Stimulated activated CD8-positive, alpha-beta memory T cell treated with anti-CD3 and anti-CD28 coated beads, Interleukin-12 subunit alpha, Interleukin-12 subunit beta, amount 100 ng/mL, for 4 hours (primary cell): ENCODE measurements at regions not wholly inside any gene's neighbourhood (a gene's known extent, or its start where the extent isn't known, plus 50 kb on each side); places are given as distances from the start of the nearest gene placed in this dataset.

ENCODE experiments used
- DNase-seq: peaks from one replicate; pipeline ENCODE4 v3.0.0-alpha.2; 2020; ENCODE audit warnings: low read depth

DNA sequence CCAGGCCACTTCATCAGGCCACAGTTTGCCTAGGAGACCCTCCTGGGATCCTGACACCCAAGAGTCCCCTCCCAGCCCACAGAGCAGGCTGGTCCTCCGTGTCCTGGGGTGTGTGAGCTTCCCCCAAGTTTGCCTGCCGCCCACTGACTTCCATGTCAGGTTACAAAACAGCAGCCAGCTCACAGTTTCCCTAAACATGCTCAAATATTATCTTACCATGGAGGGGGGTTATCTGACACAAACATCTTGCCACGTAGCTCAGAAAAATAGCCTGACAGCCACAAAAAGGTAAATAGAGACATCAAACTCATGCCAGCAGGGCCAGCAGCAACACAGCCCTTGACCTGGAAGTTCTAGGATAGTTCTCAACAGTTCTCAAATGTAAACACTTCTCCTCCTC, 346.5 kb downstream of the TNS1 start:
- DNase-seq, result no peak

DNA sequence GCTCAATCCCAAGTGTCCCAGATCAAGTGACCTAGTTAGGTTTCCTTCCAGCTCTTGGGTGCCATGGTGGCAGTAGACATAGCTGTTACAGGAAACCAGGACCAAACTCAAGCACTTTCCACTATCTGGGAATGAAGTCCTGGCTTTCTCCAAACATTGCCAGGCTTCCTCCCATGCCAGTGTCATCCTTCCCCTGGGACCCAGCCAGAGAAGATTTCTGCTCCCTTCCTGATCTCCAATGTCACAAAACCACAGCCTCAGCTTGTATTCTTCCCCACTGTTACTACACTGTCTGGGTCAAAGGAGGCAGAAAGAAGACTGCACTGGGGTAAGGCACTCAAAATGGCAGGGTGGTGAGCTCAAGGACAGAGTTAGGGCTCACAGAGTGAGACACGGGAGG, 347.1 kb downstream of the TNS1 start:
- no peak for DNase-seq

DNA sequence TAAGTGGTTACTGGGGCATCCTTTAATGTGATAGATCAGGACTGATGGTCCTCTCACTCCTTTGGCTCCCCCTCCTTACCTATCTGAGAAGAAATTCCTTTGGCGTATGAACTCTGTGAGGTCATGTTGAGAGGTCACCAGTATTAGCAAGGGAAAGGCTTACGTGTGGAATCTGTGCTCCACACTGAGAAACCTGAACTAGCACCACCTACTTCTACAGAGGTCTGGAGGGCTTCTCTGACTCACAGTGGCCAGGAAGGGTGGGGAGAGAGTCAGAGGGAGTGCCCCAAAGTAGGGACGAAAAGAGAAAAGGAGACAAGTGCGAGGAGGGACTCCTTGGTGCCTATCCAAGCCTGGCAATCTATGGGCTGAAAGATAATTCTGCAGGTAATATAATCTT, 348.6 kb downstream of the TNS1 start:
- no peak for DNase-seq

DNA sequence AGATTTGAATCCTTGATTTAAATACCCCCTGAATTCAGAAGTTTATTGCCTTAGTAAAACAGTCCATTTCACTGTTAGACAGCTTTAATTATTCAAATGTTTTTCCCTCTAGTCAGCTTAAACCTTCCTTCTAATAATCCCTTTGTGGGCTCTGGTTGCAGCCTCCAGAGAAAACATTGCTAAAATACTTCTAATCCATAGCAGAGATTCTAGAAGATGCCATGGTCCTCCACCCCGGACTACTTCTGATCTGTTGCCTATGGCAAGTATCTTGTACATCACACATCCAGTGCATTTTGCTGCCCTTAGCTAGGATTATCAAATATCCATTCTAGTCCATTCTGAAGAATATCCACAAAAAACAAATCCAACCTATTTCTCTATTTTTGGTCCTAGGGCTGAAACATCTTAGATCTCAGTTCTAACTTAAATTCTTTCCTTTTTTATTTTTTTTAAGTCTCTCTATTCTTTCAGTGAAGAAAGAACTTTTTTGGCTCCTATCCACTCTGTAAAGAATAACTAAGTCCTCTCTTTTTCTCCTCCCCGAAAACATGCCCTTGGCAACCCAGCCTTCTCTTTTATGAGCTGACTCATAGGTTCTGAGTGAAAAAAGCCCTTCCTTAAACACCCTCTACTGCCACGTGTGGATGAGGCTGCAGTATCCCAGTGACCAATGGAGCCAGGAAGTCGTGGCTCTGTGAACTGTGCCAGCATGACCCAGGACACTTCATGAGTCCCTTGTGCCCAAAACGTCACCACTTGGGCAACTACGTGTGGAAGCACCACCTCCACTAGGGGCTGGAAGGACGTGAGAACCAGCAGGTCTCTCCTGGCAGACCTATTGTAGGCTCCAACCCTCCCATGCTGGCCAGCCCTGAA, 349.8 kb downstream of the TNS1 start:
- no peak for DNase-seq

DNA sequence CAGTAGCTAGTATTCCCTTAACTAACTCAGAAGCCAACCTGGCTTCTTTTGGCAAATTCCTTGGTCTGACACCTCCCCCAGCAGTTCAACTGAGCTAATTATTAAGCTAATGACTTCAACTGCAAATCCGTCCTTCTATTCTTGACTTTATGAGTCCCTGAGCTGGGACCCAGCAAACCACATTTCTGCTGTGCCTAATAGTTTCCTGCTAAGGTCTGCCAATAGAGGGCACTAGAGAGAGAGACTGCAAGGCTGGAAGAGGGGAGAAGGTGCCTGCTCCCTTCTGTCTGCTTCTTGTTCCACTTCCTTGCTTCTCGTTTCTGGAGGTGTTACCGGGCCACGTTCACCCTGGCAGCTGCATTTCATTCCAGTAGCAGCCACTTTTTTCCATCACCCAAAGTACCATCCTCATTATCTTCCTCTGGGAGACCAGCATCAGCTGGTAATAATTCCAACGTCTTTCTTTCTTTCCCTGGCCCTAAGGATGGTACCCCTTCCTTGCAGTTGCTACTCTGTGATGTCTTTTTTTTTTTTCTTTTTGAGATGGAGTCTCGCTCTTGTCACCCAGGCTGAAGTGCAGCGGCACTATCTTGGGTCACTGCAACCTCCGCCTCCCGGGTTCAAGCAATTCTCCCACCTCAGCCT, 352.0 kb downstream of the TNS1 start:
- no peak for DNase-seq

DNA sequence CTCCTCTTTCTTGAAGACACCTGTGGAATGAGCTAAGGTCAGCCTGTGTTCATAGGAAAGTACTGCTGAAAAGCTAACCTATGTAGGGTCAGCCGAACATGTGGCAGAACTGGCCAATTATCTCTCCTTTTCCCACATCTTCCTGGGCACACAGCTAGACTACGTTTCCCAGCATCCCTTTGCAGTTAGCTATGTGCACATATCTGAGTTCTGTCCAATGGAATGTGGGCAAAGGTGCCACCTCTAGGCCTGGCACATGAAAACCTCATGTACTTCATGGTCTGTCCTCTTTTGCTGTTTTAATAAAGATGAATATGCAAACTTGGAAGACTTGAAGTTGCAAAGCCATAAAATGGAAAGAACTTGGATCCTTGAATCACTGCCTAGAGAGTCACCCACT, 352.6 kb downstream of the TNS1 start:
- DNase-seq, result no peak

DNA sequence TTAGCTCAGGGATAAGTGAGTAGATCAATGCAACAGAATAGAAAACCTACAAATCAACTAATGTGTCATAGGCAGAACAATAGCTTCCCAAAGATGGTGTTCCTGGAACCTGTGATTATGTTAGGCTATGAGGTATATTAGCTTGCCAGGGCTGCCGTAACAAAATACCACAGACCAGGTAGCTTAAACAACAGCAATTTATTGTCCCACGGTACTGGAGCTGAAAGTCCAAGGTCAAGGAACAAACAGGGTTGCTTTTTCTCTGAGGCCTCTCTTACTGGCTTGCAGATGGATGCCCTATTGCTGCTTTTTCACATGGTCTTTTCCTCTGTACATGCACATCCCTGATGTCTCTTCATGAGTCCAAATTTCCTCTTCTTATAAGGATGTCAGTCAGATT, 354.9 kb downstream of the TNS1 start:
- DNase-seq, result no peak

DNA sequence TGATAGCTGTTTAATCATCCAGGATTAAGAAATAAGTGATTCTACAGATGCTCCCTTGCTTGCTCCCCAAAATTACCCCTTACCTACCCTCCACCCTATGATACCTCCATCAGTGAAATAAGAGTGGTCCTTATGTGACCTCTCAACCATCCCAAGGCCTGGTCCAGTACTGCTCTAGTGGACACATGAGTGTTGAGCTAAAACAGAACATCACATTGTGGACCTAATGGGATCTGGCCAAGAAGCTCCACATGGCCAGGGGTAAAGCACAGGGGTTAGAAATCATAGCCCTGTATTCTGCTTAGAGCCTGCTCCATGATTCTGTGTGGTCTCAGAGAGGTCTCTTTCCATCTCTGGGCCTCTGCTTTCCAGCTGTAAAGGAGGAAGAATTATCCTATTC, 355.6 kb downstream of the TNS1 start:
- no peak for DNase-seq

DNA sequence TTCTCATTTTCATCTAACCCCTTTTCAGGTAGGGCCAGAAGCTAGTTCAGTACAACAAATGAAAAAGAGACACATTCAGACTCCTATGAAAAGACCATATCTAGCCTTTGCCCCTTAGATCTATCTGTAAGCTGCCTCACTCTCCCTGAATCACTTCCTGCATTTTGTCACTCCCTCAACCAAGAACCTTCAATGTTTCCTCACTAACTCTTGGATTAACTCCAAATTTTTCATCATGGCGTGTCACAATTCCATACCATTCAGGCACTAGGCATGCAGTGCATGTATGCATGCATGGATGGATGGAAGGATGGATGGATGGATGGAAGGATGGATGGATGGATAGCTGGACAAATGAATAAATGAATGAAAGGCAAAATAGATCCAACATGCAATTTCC, 356.9 kb downstream of the TNS1 start:
- DNase-seq, result no peak

DNA sequence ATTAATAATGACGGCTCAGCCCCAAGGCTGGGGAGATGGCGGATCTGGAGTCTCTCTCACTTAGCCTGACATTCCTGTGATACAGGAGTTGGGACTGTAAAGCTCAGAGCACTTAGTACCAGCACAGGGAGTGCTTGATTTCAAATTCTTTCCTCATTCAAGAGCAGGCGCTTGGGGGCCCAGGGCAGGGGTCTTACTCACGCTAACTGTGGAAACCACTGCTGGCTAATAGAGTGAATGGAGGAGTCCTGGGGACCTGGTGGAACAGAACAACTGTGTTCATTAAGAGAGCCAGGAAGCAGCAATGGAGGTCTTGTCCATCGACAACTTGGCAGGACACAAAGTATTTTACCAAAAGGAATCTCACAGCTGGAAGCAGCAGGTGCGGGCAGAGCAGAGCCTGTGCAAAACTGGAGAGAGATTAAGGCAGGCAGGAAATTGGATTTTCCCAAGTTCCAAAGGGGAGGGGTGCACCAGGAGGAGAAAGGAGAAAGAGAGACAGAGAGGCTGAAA, 358.9 kb downstream of the TNS1 start:
- no peak for DNase-seq

DNA sequence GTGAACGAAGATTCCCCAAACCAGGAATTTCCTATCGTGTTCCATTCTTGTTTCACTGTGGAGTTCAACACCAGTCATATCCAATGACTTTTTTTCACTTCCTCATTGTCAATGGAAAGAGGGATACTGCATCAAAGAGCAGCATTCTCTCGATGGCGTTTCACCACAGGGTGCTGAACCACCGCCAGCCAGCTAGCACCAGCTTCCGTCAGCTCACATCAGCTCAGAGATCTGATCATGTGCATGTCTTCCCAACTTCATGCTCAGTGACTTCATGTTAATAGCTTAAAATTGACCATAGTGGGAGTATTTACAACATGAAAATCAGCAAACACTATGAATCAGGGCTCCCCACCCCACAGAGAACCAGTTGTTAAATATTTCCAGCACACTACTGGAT, 359.9 kb downstream of the TNS1 start:
- no peak for DNase-seq

DNA sequence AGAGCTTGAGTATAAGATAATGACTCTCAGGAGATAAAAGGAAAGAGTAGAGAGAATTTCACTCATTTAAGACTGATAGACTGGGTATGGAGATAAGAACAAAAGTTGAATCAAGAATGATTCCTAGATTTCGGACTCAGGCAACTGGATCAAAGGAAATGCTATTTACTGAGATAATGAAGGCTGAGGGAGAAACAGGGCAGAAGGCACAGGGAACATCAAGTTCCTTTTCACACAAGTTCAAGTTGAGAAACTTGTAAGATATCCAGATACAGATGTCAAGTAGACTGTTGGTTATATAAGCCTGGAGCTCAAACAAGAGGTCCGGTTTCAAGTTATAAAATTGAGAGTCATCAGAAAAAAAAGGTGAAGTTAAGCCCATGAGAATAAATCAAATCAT, 360.8 kb downstream of the TNS1 start:
- no peak for DNase-seq

DNA sequence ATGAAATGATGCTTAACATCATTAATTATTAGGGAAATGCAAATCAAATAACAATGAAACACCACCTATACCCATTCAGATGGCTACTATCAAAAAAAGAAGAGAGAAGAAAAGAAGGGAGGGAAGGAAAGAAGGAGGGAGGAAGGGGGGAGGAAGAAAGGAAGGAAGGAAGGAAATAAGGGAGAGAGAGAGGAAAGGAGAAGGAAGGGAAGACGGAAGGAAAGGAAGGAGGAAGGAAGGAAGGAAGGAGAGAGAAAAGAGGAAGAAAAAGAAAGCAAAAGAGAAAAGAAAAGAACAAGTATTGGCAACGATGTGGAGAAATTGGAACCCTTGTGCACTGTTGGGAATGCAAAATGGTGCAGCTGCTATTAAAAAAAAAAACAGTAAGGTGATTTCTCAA, 363.3 kb downstream of the TNS1 start:
- no peak for DNase-seq

DNA sequence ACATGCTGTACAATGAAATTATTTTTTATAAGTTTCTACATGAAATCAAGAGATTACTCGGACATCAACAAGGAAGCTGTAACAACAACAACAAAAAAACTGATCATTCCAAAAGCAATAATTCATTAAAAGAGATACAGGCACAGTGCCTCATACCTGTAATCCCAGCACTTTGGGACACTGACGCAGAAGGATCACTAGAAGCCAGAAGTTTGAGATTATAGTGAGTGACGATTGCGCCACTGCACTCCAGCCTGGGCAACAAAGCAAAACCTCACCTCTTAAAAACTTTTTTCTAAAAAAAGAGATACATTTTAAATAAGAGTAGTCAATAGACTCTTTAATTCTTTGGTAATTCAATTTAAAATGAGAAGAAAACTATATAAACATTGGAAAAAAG, 364.3 kb downstream of the TNS1 start:
- DNase-seq, result no peak

DNA sequence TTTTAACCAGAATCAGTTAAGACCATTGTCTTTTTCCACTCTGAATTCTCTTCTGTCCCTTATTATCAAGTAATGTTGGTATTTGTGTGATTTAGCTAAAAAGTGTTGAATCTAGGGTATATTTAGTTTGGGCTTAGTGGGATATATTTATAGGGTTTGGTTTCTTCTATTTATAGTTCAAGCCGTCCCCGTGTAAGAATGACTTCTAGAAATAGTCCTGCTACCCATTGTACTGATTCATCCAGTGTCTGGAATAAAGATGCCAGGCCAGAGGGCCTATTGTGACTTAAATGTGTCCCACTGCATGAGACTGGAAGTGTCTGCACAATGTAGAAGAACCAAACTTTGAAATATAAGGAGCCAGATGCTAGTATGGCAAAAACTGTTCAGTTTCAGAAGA, 364.8 kb downstream of the TNS1 start:
- DNase-seq, result no peak

DNA sequence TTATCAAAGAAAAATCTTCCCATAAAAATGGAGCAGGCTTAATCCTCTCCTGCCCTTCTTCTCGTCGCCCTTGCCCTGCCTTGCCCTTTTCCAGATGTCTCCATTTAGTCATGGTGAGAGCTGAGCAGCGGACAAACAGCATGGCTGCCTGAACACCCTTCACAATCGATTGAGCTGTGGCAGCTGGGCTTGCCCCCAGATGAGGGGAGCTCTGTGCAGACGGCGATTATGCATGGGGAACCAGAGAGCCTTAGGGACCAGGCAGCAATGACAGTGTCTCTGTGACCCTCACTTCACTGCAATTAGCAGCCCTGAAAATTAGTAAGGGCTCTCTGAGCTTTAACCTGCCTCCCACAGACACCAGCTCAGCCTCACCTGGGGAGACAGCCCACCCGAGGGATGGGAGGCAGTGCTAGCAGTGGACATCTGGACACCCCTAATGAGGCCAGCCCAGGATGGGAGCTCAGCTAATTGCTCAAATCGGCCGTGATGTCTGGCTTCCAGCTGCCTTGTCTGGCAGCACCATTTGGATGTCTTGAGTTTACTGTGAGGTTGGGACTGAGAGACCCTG, 365.7 kb downstream of the TNS1 start:
- no peak for DNase-seq

DNA sequence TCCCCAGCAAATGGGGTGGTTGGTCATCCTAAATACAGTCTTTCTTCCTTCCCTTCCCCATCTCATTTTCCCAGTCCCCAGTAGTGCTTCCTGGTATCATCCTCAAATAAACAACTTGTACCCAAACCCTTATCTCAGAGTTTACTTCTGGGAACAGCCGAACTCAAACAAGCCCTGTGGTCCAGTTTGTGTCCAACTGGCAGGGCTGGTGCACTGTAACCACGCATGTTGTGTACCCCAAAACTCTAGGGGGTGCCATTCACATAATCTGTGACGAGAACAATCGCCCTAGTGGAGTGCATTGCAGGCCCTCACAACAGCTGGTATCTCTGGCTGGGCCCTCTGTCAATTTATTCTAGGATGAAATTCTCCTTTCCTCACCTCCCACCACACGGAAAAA, 366.2 kb downstream of the TNS1 start:
- DNase-seq, result no peak

DNA sequence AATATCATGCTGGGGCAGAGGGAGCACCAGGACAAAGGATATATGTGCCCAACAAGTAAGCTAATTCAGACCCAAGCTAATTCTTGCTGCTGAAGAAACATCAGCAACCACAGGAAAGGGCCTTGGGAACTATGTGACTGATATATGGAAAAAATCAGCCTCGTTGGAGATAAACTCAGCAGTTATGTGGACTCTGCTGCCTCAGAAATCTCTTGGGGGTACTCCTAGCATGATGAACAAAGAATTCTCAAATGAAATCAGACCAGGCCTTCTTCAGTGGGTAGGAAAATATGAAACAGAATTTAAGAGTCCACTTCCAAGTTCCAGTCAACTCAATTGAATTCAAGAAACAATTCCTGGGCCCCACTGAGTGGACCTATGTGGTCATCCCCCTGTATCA, 367.9 kb downstream of the TNS1 start:
- no peak for DNase-seq

DNA sequence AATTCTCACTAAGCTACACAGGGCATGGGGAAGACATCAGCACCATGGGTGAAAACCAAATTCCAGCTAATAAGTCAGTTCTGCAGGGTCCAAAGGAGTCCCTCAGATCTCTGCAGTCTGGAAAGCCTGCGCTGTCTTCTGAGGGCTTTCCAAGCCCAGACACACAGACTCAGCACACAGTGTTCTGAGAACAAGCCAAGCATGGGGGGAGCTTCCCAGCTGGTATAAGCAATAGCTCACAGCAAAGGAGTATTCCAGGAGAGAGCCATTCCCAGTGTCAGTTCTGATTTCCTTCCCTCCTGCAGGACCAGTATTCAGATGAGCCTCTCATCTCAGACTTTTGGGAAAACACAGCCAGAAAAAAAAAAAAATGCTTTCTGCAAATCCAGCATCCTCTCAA, 370.8 kb downstream of the TNS1 start:
- no peak for DNase-seq

DNA sequence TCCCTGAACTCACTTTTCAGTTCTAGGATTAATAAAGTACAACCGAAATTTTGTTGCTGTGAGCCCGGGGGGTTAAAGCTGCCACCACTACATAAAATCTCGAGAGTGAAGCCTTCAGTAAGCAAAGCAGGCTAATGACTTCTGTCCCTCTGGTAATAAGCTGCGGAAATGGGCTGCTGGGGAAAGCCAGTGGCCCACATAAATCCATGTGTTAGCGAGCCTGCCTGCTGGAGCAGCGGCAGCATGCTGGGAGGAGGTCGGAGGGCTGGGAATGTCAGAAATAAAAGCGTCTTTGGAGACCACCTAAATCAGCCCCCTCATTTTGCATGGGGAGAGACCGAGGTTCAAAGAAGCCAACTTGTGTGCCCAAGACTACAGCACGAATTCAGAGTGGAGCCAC, 371.7 kb downstream of the TNS1 start:
- no peak for DNase-seq

DNA sequence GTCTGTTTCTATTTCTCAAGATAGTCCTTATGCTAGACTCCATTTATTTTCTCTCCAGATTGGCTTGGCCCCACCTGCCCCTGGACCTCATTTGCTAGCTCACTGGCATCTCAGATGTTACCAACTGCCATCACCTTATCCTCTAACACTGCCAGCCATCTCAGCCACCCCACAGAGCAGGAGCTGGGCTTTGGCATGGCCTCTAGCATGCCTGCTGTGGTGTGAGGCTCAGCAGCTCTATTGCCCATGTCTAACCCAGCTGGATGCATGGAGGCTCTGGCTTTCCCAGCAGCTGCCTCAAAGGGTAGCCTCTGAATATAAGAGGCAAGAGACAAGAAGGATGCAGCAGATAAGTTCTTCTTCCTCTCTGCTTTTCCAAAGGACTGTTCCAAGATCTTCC, 373.4 kb downstream of the TNS1 start:
- DNase-seq, result no peak

DNA sequence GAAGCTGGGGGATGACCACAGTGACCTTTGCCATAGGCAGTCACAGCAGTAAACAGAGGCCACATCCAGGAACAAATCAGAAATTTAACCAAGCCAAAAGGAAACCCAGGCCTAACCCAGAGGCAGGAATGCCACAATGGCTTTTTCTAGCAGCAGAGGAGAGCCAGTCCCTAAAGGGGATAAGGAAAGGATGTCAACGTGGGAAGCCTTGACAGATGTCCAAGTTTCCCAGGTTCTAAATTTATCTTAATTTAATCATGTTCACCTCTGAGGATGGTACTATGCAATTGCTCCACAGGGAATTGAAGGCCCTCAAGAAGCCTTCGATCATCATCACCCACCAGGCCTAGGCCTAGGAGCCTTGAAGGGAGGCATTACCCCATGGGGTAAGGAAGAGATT, 374.7 kb downstream of the TNS1 start:
- DNase-seq, result no peak

DNA sequence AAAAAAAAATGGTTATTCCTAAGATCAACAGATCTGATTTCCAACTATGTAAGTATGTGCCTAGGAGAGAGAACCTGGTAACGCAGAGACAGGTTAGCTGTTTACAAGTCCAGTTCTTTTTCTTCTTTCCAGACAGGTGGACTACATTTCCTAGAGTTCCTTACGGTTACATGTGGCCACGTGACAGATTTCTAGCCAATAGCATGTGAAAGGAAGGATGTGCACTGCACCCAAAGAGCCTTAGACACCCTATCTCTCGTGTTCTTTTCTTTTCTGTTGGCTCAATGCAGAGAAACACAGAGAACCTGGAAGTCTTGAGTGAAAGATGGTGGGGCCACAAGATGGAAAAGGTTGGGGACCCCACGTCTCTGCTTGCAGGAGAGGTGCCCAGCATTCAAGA, 375.9 kb downstream of the TNS1 start:
- DNase-seq, result no peak
